Mammary epithelial cell (primary cell): ENCODE measurements at regions not wholly inside any gene's neighbourhood (a gene's known extent, or its start where the extent isn't known, plus 50 kb on each side); places are given as distances from the start of the nearest gene placed in this dataset.

Source experiments
- EZH2 ChIP-seq: IDR thresholded peaks from 2 replicates; pipeline ENCODE4 v1.6.1; 2012; ENCODE audit warnings: low read length, inconsistent platforms, borderline replicate concordance
- TF ChIP-seq, protein P1 (sequence below), 2 donors: IDR thresholded peaks in 1 of 2; conservative IDR thresholded peaks in 1 of 2; 2 replicates each; pipeline ENCODE4 v1.5.1; 2011 to 2012; ENCODE audit warnings: inconsistent platforms in 2 of 2, low read length in 2 of 2, mild to moderate bottlenecking in 2 of 2, control low read depth in 1 of 2, low read depth in 1 of 2; ENCODE audit not compliant: insufficient read depth in 1 of 2; ENCODE audit errors: extremely low read depth in 1 of 2

DNA sequence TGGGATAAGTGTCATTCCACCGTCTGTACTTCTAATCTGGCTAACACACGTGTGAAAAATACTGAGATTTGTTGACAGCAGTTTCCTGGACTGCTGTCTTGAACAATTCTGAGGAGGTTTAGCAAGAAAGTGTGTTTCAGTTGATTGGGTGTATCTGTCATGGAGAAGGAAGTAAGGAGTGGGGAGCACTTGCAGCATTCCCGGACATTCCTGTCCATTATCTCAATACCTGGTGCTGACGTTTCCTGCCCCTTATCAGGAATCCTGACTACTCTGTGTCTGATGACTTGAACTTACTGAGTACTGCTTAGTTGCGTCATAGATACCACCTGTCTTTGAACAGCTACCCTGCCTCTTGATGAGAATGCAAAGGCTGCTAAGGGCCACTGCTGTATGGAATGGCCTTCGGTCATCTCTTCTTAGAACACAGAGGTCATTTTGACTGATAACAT is 72.0 kb upstream of the VKORC1L1 start:
- TF ChIP-seq, protein P1, sequence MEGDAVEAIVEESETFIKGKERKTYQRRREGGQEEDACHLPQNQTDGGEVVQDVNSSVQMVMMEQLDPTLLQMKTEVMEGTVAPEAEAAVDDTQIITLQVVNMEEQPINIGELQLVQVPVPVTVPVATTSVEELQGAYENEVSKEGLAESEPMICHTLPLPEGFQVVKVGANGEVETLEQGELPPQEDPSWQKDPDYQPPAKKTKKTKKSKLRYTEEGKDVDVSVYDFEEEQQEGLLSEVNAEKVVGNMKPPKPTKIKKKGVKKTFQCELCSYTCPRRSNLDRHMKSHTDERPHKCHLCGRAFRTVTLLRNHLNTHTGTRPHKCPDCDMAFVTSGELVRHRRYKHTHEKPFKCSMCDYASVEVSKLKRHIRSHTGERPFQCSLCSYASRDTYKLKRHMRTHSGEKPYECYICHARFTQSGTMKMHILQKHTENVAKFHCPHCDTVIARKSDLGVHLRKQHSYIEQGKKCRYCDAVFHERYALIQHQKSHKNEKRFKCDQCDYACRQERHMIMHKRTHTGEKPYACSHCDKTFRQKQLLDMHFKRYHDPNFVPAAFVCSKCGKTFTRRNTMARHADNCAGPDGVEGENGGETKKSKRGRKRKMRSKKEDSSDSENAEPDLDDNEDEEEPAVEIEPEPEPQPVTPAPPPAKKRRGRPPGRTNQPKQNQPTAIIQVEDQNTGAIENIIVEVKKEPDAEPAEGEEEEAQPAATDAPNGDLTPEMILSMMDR (conservative IDR thresholded peaks at IDR 0.05 in 1 of 2, IDR thresholded peaks at IDR 0.05 in 1 of 2; ENCODE audit: extremely low read depth in 1 of 2, insufficient read depth in 1 of 2, low read depth in 1 of 2, low read length in 2 of 2) = no peak
- no peak for TF ChIP-seq EZH2
